IMR-90 (cell line): ENCODE measurements at regions not wholly inside any gene's neighbourhood (a gene's known extent, or its start where the extent isn't known, plus 50 kb on each side); places are given as distances from the start of the nearest gene placed in this dataset.
A peak's percentile ranks its signal among the peaks of the same experiment; 100 is the strongest.

Source experiments
- ATAC-seq: fragments of 200-7000 bp; cut with Tn5 transposase; 2 replicates; pipeline ENCODE4 v1.9.1; 2020; ENCODE audit warnings: low read depth, mild to moderate bottlenecking, moderate library complexity
- BruUV-seq: library from RNA; stranded (reverse); fragments of 400-500 nt; replicated peaks from 2 replicates; lab custom pipeline; 2021; lab: Mats Ljungman, UMichigan
- CTCF ChIA-PET: fragments of 300-600 bp; formaldehyde crosslinking; extraction: SDS; loops from one replicate; lab custom pipeline; 2021; ENCODE audit warnings: antibody characterized with exemption; lab: Yijun Ruan, JAX
- POLR2A ChIA-PET: fragments of 300-600 bp; sonication (Branson Sonifier 250); formaldehyde crosslinking; loops from one replicate; lab custom pipeline; 2022; ENCODE audit warnings: antibody characterized with exemption; ENCODE audit not compliant: unreplicated experiment; lab: Charles Lee
- DNase-seq: peaks from one replicate; pipeline ENCODE4 v3.0.0; 2013
- H2AFZ ChIP-seq: replicated peaks from 2 replicates; pipeline ENCODE3; 2013; ENCODE audit warnings: low read length, mild to moderate bottlenecking; ENCODE audit not compliant: poor library complexity
- H2AK5ac ChIP-seq: 2 replicates; pipeline ENCODE4 v1.6.1; 2013; ENCODE audit warnings: low read depth, low read length, inconsistent platforms
- H2AK9ac ChIP-seq: replicated peaks from 2 replicates; pipeline ENCODE3; 2013; ENCODE audit warnings: mild to moderate bottlenecking, low read depth, low read length, moderate library complexity; ENCODE audit not compliant: poor library complexity
- H2BK120ac ChIP-seq: 2 replicates; pipeline ENCODE4 v1.6.1; 2013; ENCODE audit warnings: low read depth, low read length, inconsistent platforms
- H2BK15ac ChIP-seq: 3 replicates; pipeline ENCODE4 v1.6.1; 2013; ENCODE audit warnings: low read depth, low read length, inconsistent platforms
- H2BK20ac ChIP-seq: 2 replicates; pipeline ENCODE4 v1.6.1; 2013; ENCODE audit warnings: low read depth, mild to moderate bottlenecking, inconsistent platforms, low read length, moderate library complexity
- H2BK5ac ChIP-seq: 2 replicates; pipeline ENCODE4 v1.6.1; 2013; ENCODE audit warnings: mild to moderate bottlenecking, low read depth, low read length, inconsistent platforms; ENCODE audit not compliant: poor library complexity, severe bottlenecking
- H3K14ac ChIP-seq: replicated peaks from 2 replicates; pipeline ENCODE4 v1.6.1; 2013; ENCODE audit warnings: low read depth, low read length, inconsistent platforms
- H3K18ac ChIP-seq: 2 replicates; pipeline ENCODE4 v1.6.1; 2013; ENCODE audit warnings: low read depth, low read length, control low read depth
- H3K23ac ChIP-seq: 2 replicates; pipeline ENCODE4 v1.6.1; 2013; ENCODE audit warnings: low read depth, low read length, inconsistent platforms
- H3K27ac ChIP-seq: 2 replicates; pipeline ENCODE4 v1.5.1; 2013; ENCODE audit warnings: mild to moderate bottlenecking, control low read depth, low read length; ENCODE audit not compliant: insufficient read depth
- H3K27me3 ChIP-seq: 2 replicates; pipeline ENCODE4 v1.6.1; 2013; ENCODE audit warnings: low read length; ENCODE audit not compliant: control insufficient read depth, insufficient read depth
- H3K36me3 ChIP-seq: 2 replicates; pipeline ENCODE4 v1.6.1; 2013; ENCODE audit warnings: low read length, mixed read lengths; ENCODE audit not compliant: control insufficient read depth, insufficient read depth
- H3K4ac ChIP-seq: 2 replicates; pipeline ENCODE4 v1.6.1; 2013; ENCODE audit warnings: low read depth, low read length, inconsistent platforms
- H3K4me1 ChIP-seq: 2 replicates; pipeline ENCODE4 v1.6.1; 2013; ENCODE audit warnings: low read length, mixed read lengths; ENCODE audit not compliant: control insufficient read depth, insufficient read depth
- H3K4me2 ChIP-seq: 2 replicates; pipeline ENCODE4 v1.6.1; 2013; ENCODE audit warnings: low read depth, mild to moderate bottlenecking, control low read depth, low read length, moderate library complexity
- H3K4me3 ChIP-seq: 2 replicates; pipeline ENCODE4 v1.5.1; 2013; ENCODE audit warnings: low read depth, mild to moderate bottlenecking, control low read depth, low read length, moderate library complexity; ENCODE audit not compliant: insufficient read depth
- H3K56ac ChIP-seq: 2 replicates; pipeline ENCODE4 v1.6.1; 2013; ENCODE audit warnings: low read length, inconsistent platforms; ENCODE audit not compliant: insufficient read depth; ENCODE audit errors: extremely low read depth
- H3K79me1 ChIP-seq, 2 experiments: 2 replicates each; pipeline ENCODE4 v1.6.1; 2013; ENCODE audit warnings: low read length in 2 of 2, inconsistent platforms in 1 of 2, low read depth in 1 of 2
- H3K9ac ChIP-seq: 2 replicates; pipeline ENCODE4 v1.6.1; 2013; ENCODE audit warnings: low read depth, low read length, control low read depth
- H3K9me1 ChIP-seq: 2 replicates; pipeline ENCODE4 v1.6.1; 2013; ENCODE audit warnings: low read length, inconsistent platforms; ENCODE audit not compliant: insufficient read depth
- H3K9me3 ChIP-seq: 2 replicates; pipeline ENCODE4 v1.6.1; 2013; ENCODE audit warnings: low read length; ENCODE audit not compliant: control insufficient read depth, insufficient read depth
- H4K20me1 ChIP-seq: 2 replicates; pipeline ENCODE4 v1.6.1; 2013; ENCODE audit warnings: low read length, inconsistent platforms; ENCODE audit not compliant: insufficient read depth
- H4K5ac ChIP-seq: 2 replicates; pipeline ENCODE4 v1.6.1; 2013; ENCODE audit warnings: mild to moderate bottlenecking, low read depth, low read length, control low read depth
- H4K8ac ChIP-seq, 2 experiments: 2 replicates each; pipeline ENCODE4 v1.6.1; 2013; ENCODE audit warnings: low read depth in 2 of 2, low read length in 2 of 2, control low read depth in 1 of 2, inconsistent platforms in 1 of 2
- H4K91ac ChIP-seq: 2 replicates; pipeline ENCODE4 v1.6.1; 2013; ENCODE audit warnings: low read depth, low read length, inconsistent platforms; ENCODE audit not compliant: insufficient read depth
- ELK1 ChIP-seq: fragments of 150-350 bp; IDR thresholded peaks from 2 replicates; pipeline ENCODE4 v1.6.1; 2016; ENCODE audit warnings: low read depth, mild to moderate bottlenecking, low read length, moderate library complexity, borderline replicate concordance
- MAFK ChIP-seq: IDR thresholded peaks from 2 replicates; pipeline ENCODE4 v1.6.1; 2012; ENCODE audit warnings: low read depth, low read length, improper control_type of control experiment
- NFE2L2 ChIP-seq: fragments of 150-350 bp; IDR thresholded peaks from 2 replicates; pipeline ENCODE4 v1.6.1; 2016; ENCODE audit warnings: low read depth, mild to moderate bottlenecking, low read length
- RAD21 ChIP-seq: IDR thresholded peaks from 2 replicates; pipeline ENCODE4 v1.6.1; 2012; ENCODE audit warnings: low read length, improper control_type of control experiment
- USF2 ChIP-seq: fragments of 150-350 bp; IDR thresholded peaks from 2 replicates; pipeline ENCODE4 v1.6.1; 2017; ENCODE audit warnings: mild to moderate bottlenecking, antibody characterized with exemption, low read length, low read depth
- WGBS, 2 experiments: methylation state at CpG; one replicate each; pipeline versions ENCODE4 v1.1.5 to v1.1.7; 2013; ENCODE audit warnings: missing lambda C conversion rate in 2 of 2; ENCODE audit not compliant: insufficient read length in 1 of 2; ENCODE audit errors: extremely low coverage in 2 of 2; 5-methylcytosine and 5-hydroxymethylcytosine counted together
- dilution Hi-C: fragments of 300-500 bp; cut with HindIII; formaldehyde crosslinking; loops from one replicate; pipeline ENCODE4 v1.14.3; 2018; ENCODE audit warnings: low sequenced_read_pairs; ENCODE audit not compliant: unreplicated experiment
- in situ Hi-C: fragments of 300-500 bp; cut with MboI; formaldehyde crosslinking; loops from 3 replicates; pipeline ENCODE4 v1.14.3; 2019; ENCODE audit warnings: low sequenced_read_pairs, inconsistent platforms, mixed read lengths
- intact Hi-C: fragments of 100-400 bp; cut with micrococcal nuclease; formaldehyde crosslinking; loops from 2 replicates; pipeline ENCODE4 v1.10.0; 2022

- no peak overlapping the region for H3K4ac ChIP-seq
- no peak overlapping the region for H4K91ac ChIP-seq
- ChIA-PET POLR2A (no interaction called here), CTCF (interaction anchor here (0.6 kb wide), 1 partner anchor 151 kb away, joined by 3 read pairs; no protein-coding TSS in a partner anchor)
- no peak overlapping the region for H2BK15ac ChIP-seq
- H4K8ac ChIP-seq = no peak overlapping the region
- no peak overlapping the region for H3K4me3 ChIP-seq
- no peaks in the 10 kb centered on the region for H3K36me3 ChIP-seq
- H2BK20ac ChIP-seq = no peak overlapping the region
- peak; percentile 58 for TF ChIP-seq USF2
- TF ChIP-seq RAD21 = no peak
- TF ChIP-seq ELK1 = no peak
- 0 out of 2 replicates have a peak, but pooled peaks have one; percentile 28 for TF ChIP-seq MAFK
- no peak for TF ChIP-seq NFE2L2
- no peak overlapping the region for H2AK5ac ChIP-seq
- no peaks in the 10 kb centered on the region for H4K20me1 ChIP-seq
- H2BK5ac ChIP-seq = no peak overlapping the region
- no peak overlapping the region for H3K9ac ChIP-seq
- H3K27me3 ChIP-seq = no peaks in the 10 kb centered on the region; the same call in 1 of the 2 replicates
- dilution Hi-C loops = no loop called here
- no peak overlapping the region for H2AFZ ChIP-seq
- no peak overlapping the region for H2AK9ac ChIP-seq
- H3K4me1 ChIP-seq = no peaks in the 10 kb centered on the region
- intact Hi-C loops = no loop called here
- no peak overlapping the region for H3K4me2 ChIP-seq
- no peak overlapping the region for H2BK120ac ChIP-seq
- BruUV-seq = no TSS peak
- no peak overlapping the region for H3K14ac ChIP-seq
- DNase-seq (no peak), ATAC-seq (no peak)
- H3K79me1 ChIP-seq = no peaks in the 10 kb centered on the region
- no CpG with 5 or more reads among the region's 3 CpGs for WGBS, 2 experiments
- H3K56ac ChIP-seq = no peak overlapping the region
- H3K27ac ChIP-seq = no peak overlapping the region
- H3K18ac ChIP-seq = no peak overlapping the region
- no peak overlapping the region for H3K23ac ChIP-seq
- no peak overlapping the region for H4K5ac ChIP-seq
- in situ Hi-C loops = no loop called here
- H3K9me1 ChIP-seq = no peaks in the 10 kb centered on the region
- no peaks in the 10 kb centered on the region for H3K9me3 ChIP-seq
Observed at GRCh38 chr12:115075552-115076170, 391.7 kb upstream of the TBX3 start.
